Testis (tissue), 2 donors: ENCODE measurements at regions not wholly inside any gene's neighbourhood (a gene's known extent, or its start where the extent isn't known, plus 50 kb on each side); places are given as distances from the start of the nearest gene placed in this dataset.

Experiments
- POLR2A ChIP-seq: fragments of 450-650 bp; IDR thresholded peaks from one replicate; pipeline ENCODE4 v1.6.1; 2017; ENCODE audit warnings: antibody characterized with exemption, mild to moderate bottlenecking, moderate library complexity
- TF ChIP-seq, protein P1 (sequence below), 3 experiments: fragments of 450-650 bp in 2 of 3; fragments of 200-600 bp in 1 of 3; sonication (generic) in 1 of 3; IDR thresholded peaks; one replicate each; pipeline ENCODE4 v1.5.1; 2016 to 2019; ENCODE audit warnings: antibody characterized with exemption in 3 of 3, mild to moderate bottlenecking in 2 of 3, moderate library complexity in 1 of 3

DNA sequence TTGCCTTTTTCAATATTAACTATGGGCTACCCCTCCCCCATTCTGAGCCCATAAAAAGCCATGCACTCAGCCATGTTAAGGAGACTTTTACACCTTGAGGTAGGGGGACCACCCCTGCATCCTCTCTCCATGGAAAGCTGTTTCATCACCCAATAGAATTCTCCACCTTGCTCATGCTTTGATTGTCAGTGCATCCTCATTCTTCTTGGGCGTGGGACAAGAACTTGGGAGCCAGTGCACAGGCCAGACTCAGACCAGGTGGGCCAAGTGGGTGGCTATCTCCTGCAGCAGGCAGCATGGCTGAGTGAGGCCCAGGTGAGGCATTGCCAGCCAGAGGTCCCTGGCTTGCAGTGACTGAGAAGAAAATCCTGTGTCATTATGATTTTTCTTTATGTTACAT is 357.4 kb upstream of the CDIN1 start:
- TF ChIP-seq, protein P1, sequence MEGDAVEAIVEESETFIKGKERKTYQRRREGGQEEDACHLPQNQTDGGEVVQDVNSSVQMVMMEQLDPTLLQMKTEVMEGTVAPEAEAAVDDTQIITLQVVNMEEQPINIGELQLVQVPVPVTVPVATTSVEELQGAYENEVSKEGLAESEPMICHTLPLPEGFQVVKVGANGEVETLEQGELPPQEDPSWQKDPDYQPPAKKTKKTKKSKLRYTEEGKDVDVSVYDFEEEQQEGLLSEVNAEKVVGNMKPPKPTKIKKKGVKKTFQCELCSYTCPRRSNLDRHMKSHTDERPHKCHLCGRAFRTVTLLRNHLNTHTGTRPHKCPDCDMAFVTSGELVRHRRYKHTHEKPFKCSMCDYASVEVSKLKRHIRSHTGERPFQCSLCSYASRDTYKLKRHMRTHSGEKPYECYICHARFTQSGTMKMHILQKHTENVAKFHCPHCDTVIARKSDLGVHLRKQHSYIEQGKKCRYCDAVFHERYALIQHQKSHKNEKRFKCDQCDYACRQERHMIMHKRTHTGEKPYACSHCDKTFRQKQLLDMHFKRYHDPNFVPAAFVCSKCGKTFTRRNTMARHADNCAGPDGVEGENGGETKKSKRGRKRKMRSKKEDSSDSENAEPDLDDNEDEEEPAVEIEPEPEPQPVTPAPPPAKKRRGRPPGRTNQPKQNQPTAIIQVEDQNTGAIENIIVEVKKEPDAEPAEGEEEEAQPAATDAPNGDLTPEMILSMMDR (IDR thresholded peaks at IDR 0.05), result no peak
- TF ChIP-seq POLR2A, result no peak
